GM12891 (cell line): ENCODE measurements at regions not wholly inside any gene's neighbourhood (a gene's known extent, or its start where the extent isn't known, plus 50 kb on each side); places are given as distances from the start of the nearest gene placed in this dataset.

ENCODE experiments used
- PAX5 ChIP-seq: IDR thresholded peaks from 2 replicates; pipeline ENCODE4 v1.6.1; 2011; ENCODE audit warnings: low read length, moderate library complexity, mild to moderate bottlenecking; ENCODE audit not compliant: insufficient read depth, severe bottlenecking
- POLR2A ChIP-seq: IDR thresholded peaks from 2 replicates; pipeline ENCODE4 v1.6.1; 2011; ENCODE audit warnings: low read depth, low read length, control low read depth
- POLR2AphosphoS5 ChIP-seq: IDR thresholded peaks from 2 replicates; pipeline ENCODE4 v1.6.1; 2011; ENCODE audit warnings: low read depth, low read length, control low read depth
- SPI1 ChIP-seq: IDR thresholded peaks from 2 replicates; pipeline ENCODE4 v1.6.1; 2011; ENCODE audit warnings: low read depth, low read length, control low read depth
- TAF1 ChIP-seq: IDR thresholded peaks from 2 replicates; pipeline ENCODE4 v1.6.1; 2011; ENCODE audit warnings: low read depth, low read length, control low read depth

DNA sequence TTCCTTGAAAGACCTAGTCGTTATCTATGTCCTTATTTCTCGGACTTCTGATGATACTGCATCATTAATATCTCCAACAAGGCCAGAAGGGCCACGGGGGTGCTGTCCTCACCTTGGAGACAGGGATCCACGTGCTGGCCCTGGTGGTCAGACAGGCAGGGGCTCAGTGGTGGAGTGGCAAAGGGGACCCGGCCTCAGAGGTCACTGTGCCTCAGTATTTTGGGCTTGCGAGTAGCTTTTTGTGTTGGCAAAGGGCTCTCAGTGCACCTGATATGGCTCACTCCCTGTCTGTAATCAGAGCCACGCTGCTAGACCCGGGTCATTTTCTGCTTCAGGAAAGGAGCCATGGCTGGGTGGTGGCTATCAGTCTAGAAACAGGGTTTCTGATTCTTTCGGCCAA is 135.1 kb downstream of the GADD45G start:
- TF ChIP-seq POLR2A (no peak), POLR2AphosphoS5 (no peak), TAF1 (no peak), PAX5 (no peak), SPI1 (no peak)
